SK-N-SH treated with all-trans-retinoic acid at 6 μM for 48 hours (cell line): ENCODE measurements at regions not wholly inside any gene's neighbourhood (a gene's known extent, or its start where the extent isn't known, plus 50 kb on each side); places are given as distances from the start of the nearest gene placed in this dataset.

Source experiments
- GLIS3 ChIP-seq: fragments of 250-450 bp; sonication (Bioruptor Pico); IDR thresholded peaks from 2 replicates; pipeline ENCODE4 v1.5.0; 2020; ENCODE audit warnings: mild to moderate bottlenecking, moderate library complexity
- PATZ1 ChIP-seq: fragments of 250-450 bp; sonication (Bioruptor Pico); IDR thresholded peaks from 2 replicates; pipeline ENCODE4 v1.8.0; 2020; ENCODE audit warnings: mild to moderate bottlenecking, moderate library complexity, borderline replicate concordance
- PPARA ChIP-seq: fragments of 250-450 bp; sonication (Bioruptor Pico); IDR thresholded peaks from 2 replicates; pipeline ENCODE4 v1.5.0; 2020; ENCODE audit warnings: mild to moderate bottlenecking, borderline replicate concordance
- SNAI2 ChIP-seq: fragments of 250-450 bp; sonication (Bioruptor Pico); IDR thresholded peaks from 2 replicates; pipeline ENCODE4 v1.5.0; 2020; ENCODE audit warnings: mild to moderate bottlenecking, moderate library complexity
- TCF4 ChIP-seq: fragments of 250-450 bp; sonication (Bioruptor Pico); IDR thresholded peaks from 2 replicates; pipeline ENCODE4 v1.8.0; 2021; ENCODE audit warnings: mild to moderate bottlenecking, moderate library complexity, borderline replicate concordance
- TOX ChIP-seq: fragments of 250-450 bp; sonication (Bioruptor Pico); IDR thresholded peaks from 2 replicates; pipeline ENCODE4 v1.8.0; 2021; ENCODE audit warnings: mild to moderate bottlenecking, moderate library complexity, borderline replicate concordance
- ZC3H10 ChIP-seq: fragments of 250-450 bp; sonication (Bioruptor Pico); IDR thresholded peaks from 2 replicates; pipeline ENCODE4 v1.5.1; 2021; ENCODE audit warnings: mild to moderate bottlenecking, moderate library complexity
- ZFP3 ChIP-seq: fragments of 250-450 bp; sonication (Bioruptor Pico); IDR thresholded peaks from 2 replicates; pipeline ENCODE4 v1.5.0; 2020; ENCODE audit warnings: mild to moderate bottlenecking, moderate library complexity
- ZFP30 ChIP-seq: fragments of 450-650 bp; formaldehyde crosslinking; IDR thresholded peaks from 2 replicates; pipeline ENCODE4 v1.5.0; 2022; ENCODE audit warnings: mild to moderate bottlenecking, moderate library complexity
- ZNF565 ChIP-seq: fragments of 450-650 bp; formaldehyde crosslinking; conservative IDR thresholded peaks from 2 replicates; pipeline ENCODE4 v1.5.0; 2020; ENCODE audit warnings: low read depth, mild to moderate bottlenecking, moderate library complexity

GRCh38 chr3:34248352-34248751, 449.9 kb downstream of the PDCD6IP start:
- TF ChIP-seq ZFP30 (CRISPR knock-in tag) (no peak), SNAI2 (CRISPR knock-in tag) (no peak), TOX (CRISPR knock-in tag) (no peak), TCF4 (CRISPR knock-in tag) (no peak), PPARA (CRISPR knock-in tag) (no peak), ZNF565 (CRISPR knock-in tag) (no peak), PATZ1 (CRISPR knock-in tag) (no peak), GLIS3 (CRISPR knock-in tag) (no peak), ZC3H10 (CRISPR knock-in tag) (no peak), ZFP3 (CRISPR knock-in tag) (no peak)
